ENCODE measurements at regions not wholly inside any gene's neighbourhood (a gene's known extent, or its start where the extent isn't known, plus 50 kb on each side); places are given as distances from the start of the nearest gene placed in this dataset.

GRCh38 chr14:35456261-35456660 lies 51.7 kb upstream of the NFKBIA start:
- DNase-seq, result no peak

DNA sequence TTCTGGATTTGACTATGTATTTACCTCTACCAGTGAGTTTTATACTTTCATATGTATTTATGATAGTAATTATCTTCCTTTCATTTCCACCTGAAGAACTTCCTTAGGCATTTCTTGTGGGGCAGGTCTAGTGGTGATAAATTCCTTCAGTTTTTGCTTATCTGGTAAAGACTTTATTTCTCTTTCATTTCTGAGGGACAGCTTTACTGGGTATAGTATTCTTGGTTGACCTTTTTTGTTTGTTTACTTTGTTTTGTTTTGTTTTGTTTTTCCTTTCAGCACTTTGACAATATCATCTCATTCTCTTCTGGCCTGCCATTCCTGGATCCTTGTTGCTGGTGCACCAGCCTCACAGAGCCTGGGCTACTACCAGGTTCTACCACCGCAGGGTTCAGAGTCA lies 53.9 kb upstream of the NFKBIA start:
- no peak for DNase-seq

- no peak for DNase-seq
Measured at GRCh38 chr14:35459776-35460175, 55.2 kb upstream of the NFKBIA start.

GRCh38 chr14:35470755-35471154 lies 63.2 kb upstream of the INSM2 start:
- DNase-seq, result peak; percentile 85

GRCh38 chr14:35471803-35472202 lies 62.2 kb upstream of the INSM2 start:
- peak; percentile 96 for DNase-seq

DNA sequence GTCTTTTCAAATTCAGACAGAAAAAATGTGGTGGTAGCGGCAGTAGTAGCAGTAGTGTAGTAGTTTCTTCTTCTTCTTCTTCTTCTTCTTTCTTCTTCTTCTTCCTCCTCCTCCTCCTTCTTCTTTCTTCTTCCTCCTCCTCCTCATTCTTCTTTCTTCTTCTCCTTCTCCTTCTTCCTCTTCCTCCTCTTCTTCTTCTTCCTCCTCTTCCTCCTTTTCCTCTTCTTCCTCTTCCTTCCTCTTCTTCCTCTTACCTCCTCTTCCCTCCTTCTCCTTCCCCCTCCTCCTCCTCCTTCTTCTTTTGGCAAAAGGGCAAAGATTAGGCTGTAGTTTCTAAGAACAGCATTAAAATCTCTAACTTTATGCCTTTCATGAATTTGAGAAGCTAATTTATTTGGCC lies 59.6 kb upstream of the INSM2 start:
- DNase-seq, result no peak

- DNase-seq, result no peak
Measured at GRCh38 chr14:35480119-35480769, 53.7 kb upstream of the INSM2 start.

DNA sequence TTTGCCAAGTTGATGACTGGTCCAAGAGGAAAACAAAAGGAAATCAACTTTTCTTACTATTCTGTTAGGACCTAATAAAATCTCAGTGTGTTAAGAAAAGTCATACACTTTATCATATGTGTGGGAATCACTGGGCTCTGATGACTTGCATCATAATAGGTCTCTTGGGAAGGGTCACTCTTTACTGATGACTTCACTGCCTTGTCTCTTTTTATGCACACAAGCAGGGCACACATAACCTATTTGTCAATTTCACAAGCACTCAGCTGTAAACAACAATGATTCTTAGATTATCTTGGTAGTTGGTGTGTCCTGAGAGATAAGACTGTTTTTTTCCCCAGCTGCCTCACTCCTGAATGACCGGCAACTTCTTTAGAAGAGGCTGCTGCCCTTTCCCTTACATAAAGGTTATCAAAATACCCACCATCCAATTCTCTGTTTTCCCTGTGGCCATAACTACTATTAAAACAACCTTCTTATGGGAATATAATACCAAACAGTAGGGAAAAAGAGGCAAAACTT lies 50.9 kb upstream of the INSM2 start:
- DNase-seq, result no peak

Measured in NCI-H82 (cell line).